GM12878 (cell line): ENCODE measurements at regions not wholly inside any gene's neighbourhood (a gene's known extent, or its start where the extent isn't known, plus 50 kb on each side); places are given as distances from the start of the nearest gene placed in this dataset.
"Not testable (repeated sequence)": the region's sequence is repeated elsewhere in the genome, so short reads cannot be mapped to it uniquely, and the experiment has no call there.

Source experiments
- ATAC-seq: fragments of 200-7000 bp; cut with Tn5 transposase; 3 replicates; pipeline ENCODE4 v1.9.1; 2020; ENCODE audit warnings: mild to moderate bottlenecking, moderate library complexity
- BruUV-seq: library from RNA; stranded (reverse); fragments of 400-500 nt; replicated peaks from 2 replicates; lab custom pipeline; 2021; lab: Mats Ljungman, UMichigan
- CTCF ChIA-PET: fragments of 300-600 bp; sonication (Branson Sonifier 250); formaldehyde crosslinking; extraction: SDS; loops from one replicate; lab custom pipeline; 2021; ENCODE audit warnings: inconsistent platforms; lab: Yijun Ruan, JAX
- POLR2A ChIA-PET: fragments of 350-600 bp; formaldehyde crosslinking; extraction: SDS; loops from one replicate; lab custom pipeline; 2021; ENCODE audit warnings: inconsistent platforms; lab: Charles Lee
- RAD21 ChIA-PET: fragments of 300-600 bp; sonication (Branson Sonifier 250); formaldehyde crosslinking; loops from one replicate; lab custom pipeline; 2023; ENCODE audit warnings: antibody characterized with exemption; ENCODE audit not compliant: unreplicated experiment; lab: Charles Lee
- SMC1A ChIA-PET: fragments of 300-600 bp; sonication (Branson Sonifier 250); formaldehyde crosslinking; loops from one replicate; lab custom pipeline; 2023; ENCODE audit not compliant: unreplicated experiment, uncharacterized antibody; lab: Charles Lee
- DNase-seq: peaks from one replicate; pipeline ENCODE4 v3.0.0-alpha.2; 2011; ENCODE audit warnings: low read depth, low spot score
- FAIRE-seq: peaks from 3 replicates; lab custom pipeline; 2011; peaks lifted over from hg19 to GRCh38; lab: Jason Lieb, UNC
- H2AFZ ChIP-seq: 2 replicates; pipeline ENCODE4 v1.6.0; 2011; ENCODE audit warnings: low read depth, low read length, control low read depth; ENCODE audit not compliant: control insufficient read depth
- H3K27ac ChIP-seq: 2 replicates; pipeline ENCODE4 v1.5.1; 2011; ENCODE audit warnings: control low read depth; ENCODE audit not compliant: control insufficient read depth, insufficient read depth
- H3K27me3 ChIP-seq, 2 experiments: replicated peaks in 1 of 2; 2 replicates each; pipeline versions ENCODE4 v1.6.0 to v1.6.1; 2011; ENCODE audit warnings: low read length in 1 of 2; ENCODE audit not compliant: control insufficient read depth in 2 of 2, insufficient read depth in 2 of 2
- H3K36me3 ChIP-seq, 2 experiments: 2 replicates each; pipeline ENCODE4 v1.5.1; 2011; ENCODE audit warnings: low read length in 1 of 2; ENCODE audit not compliant: control insufficient read depth in 2 of 2, insufficient read depth in 2 of 2
- H3K4me1 ChIP-seq: 2 replicates; pipeline ENCODE4 v1.6.1; 2011; ENCODE audit warnings: mild to moderate bottlenecking, low read length, moderate library complexity, mixed read lengths; ENCODE audit not compliant: control insufficient read depth, insufficient read depth
- H3K4me2 ChIP-seq: 2 replicates; pipeline ENCODE4 v1.6.0; 2011; ENCODE audit warnings: control low read depth; ENCODE audit not compliant: control insufficient read depth, insufficient read depth
- H3K4me3 ChIP-seq: fragments of 200-600 bp; sonication (generic); 2 replicates; pipeline ENCODE4 v1.5.1; 2016
- H3K79me2 ChIP-seq: 2 replicates; pipeline ENCODE4 v1.6.0; 2011; ENCODE audit warnings: low read length; ENCODE audit not compliant: control insufficient read depth, insufficient read depth
- H3K9ac ChIP-seq: 2 replicates; pipeline ENCODE4 v1.8.0; 2011; ENCODE audit warnings: low read length, control low read depth, mixed read lengths; ENCODE audit not compliant: control insufficient read depth, insufficient read depth
- H3K9me3 ChIP-seq: replicated peaks from 3 replicates; pipeline ENCODE4 v1.5.1; 2011; ENCODE audit warnings: mild to moderate bottlenecking, low read length; ENCODE audit not compliant: control insufficient read depth, insufficient read depth
- H4K20me1 ChIP-seq: 2 replicates; pipeline ENCODE4 v1.6.0; 2011; ENCODE audit not compliant: control insufficient read depth, insufficient read depth
- BHLHE40 ChIP-seq, 2 experiments: fragments of 450-650 bp in 1 of 2; IDR thresholded peaks; 2 replicates each; pipeline ENCODE4 v1.6.1; 2011 to 2017; ENCODE audit warnings: low read depth in 2 of 2, borderline replicate concordance in 1 of 2, improper control_type of control experiment in 1 of 2, low read length in 1 of 2, mild to moderate bottlenecking in 1 of 2
- IKZF1 ChIP-seq: fragments of 450-650 bp; conservative IDR thresholded peaks from 2 replicates; pipeline ENCODE4 v1.6.1; 2017; ENCODE audit warnings: antibody characterized with exemption, mild to moderate bottlenecking
- IKZF2 ChIP-seq, 2 experiments: fragments of 450-650 bp; IDR thresholded peaks; 2 replicates each; pipeline ENCODE4 v1.6.1; 2017; ENCODE audit warnings: mild to moderate bottlenecking in 2 of 2, moderate library complexity in 2 of 2
- MYB ChIP-seq: fragments of 150-350 bp; IDR thresholded peaks from 2 replicates; pipeline ENCODE4 v1.6.1; 2014; ENCODE audit warnings: mild to moderate bottlenecking, low read depth, low read length, borderline replicate concordance
- POU2F2 ChIP-seq: IDR thresholded peaks from 3 replicates; pipeline ENCODE4 v1.6.1; 2011; ENCODE audit warnings: low read depth, mild to moderate bottlenecking, low read length, borderline replicate concordance
- RAD51 ChIP-seq: fragments of 450-650 bp; IDR thresholded peaks from 2 replicates; pipeline ENCODE4 v1.6.1; 2016; ENCODE audit warnings: moderate library complexity, mild to moderate bottlenecking, inconsistent platforms
- SMC3 ChIP-seq: IDR thresholded peaks from 2 replicates; pipeline ENCODE4 v1.6.1; 2011; ENCODE audit warnings: low read length, improper control_type of control experiment, borderline replicate concordance
- SUZ12 ChIP-seq: fragments of 200-600 bp; sonication (generic); IDR thresholded peaks from one replicate; pipeline ENCODE4 v1.6.1; 2018; ENCODE audit warnings: antibody characterized with exemption, mild to moderate bottlenecking; ENCODE audit not compliant: unreplicated experiment
- TCF12 ChIP-seq: IDR thresholded peaks from 2 replicates; pipeline ENCODE4 v1.6.1; 2011; ENCODE audit warnings: low read depth, mild to moderate bottlenecking, low read length
- WGBS: methylation state at CpG from one replicate; pipeline ENCODE4 v1.1.6; 2016; ENCODE audit warnings: low lambda C conversion rate; ENCODE audit not compliant: insufficient replicate concordance, insufficient coverage; ENCODE audit errors: missing lambda C conversion rate; 5-methylcytosine and 5-hydroxymethylcytosine counted together
- in situ Hi-C: fragments of 300-500 bp; cut with MboI; formaldehyde crosslinking; loops from 9 replicates; pipeline ENCODE4 v1.14.3; 2018; ENCODE audit warnings: mixed read lengths
- intact Hi-C: fragments of 100-400 bp; cut with micrococcal nuclease; formaldehyde crosslinking; loops from one replicate; pipeline ENCODE4 v1.14.2; 2022; ENCODE audit not compliant: unreplicated experiment
- TF ChIP-seq, protein P1 (sequence below): fragments of 150-350 bp; IDR thresholded peaks from 2 replicates; pipeline ENCODE4 v1.6.1; 2014; ENCODE audit warnings: mild to moderate bottlenecking, low read depth, low read length
- TF ChIP-seq, protein P2 (sequence below): fragments of 450-650 bp; formaldehyde crosslinking; IDR thresholded peaks from 2 replicates; pipeline ENCODE4 v1.4.0; 2022; ENCODE audit warnings: mild to moderate bottlenecking, moderate library complexity
- TF ChIP-seq, protein P3 (sequence below): fragments of 450-650 bp; IDR thresholded peaks from 2 replicates; pipeline ENCODE4 v1.6.1; 2017; ENCODE audit warnings: borderline replicate concordance

DNA sequence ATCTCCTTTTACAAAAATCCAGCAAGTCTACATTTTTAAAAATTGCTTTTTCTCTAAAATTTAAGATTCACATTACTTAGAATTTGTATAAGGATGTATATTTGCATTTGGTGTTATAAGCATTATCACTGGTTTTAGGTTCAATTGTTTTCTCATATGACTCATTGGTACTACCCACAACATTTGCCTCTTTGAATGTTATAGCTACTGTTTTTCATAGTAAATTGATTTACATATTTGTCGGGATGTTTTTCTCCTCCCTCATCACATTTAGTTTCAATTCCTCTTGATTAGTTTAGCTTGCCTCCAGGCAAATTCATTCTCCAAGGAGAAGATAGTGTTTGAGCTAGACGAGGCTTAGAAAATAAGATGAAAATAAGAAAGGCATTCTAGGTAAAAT is 450.4 kb downstream of the NAV3 start:
- H3K27me3 ChIP-seq, H3K4me2 ChIP-seq, BruUV-seq, H4K20me1 ChIP-seq, FAIRE-seq, H3K9me3 ChIP-seq, RAD21 ChIA-PET, in situ Hi-C loops, H3K79me2 ChIP-seq, H2AFZ ChIP-seq, POLR2A ChIA-PET, H3K27ac ChIP-seq, H3K4me1 ChIP-seq, H3K4me3 ChIP-seq, H3K36me3 ChIP-seq, intact Hi-C loops, DNase-seq, H3K9ac ChIP-seq, ATAC-seq: not testable (repeated sequence)
- ChIA-PET CTCF (interaction anchor here (0.7 to 1.0 kb wide), 2 partner anchors 8 to 274 kb away, joined by 3 read pairs; no protein-coding TSS in a partner anchor), SMC1A (interaction anchor here (0.6 to 1.3 kb wide), 3 partner anchors 37 to 1113 kb away, joined by 3 read pairs; no protein-coding TSS in a partner anchor)
- 0% methylated on average over 2 of the region's 2 CpGs for WGBS

DNA sequence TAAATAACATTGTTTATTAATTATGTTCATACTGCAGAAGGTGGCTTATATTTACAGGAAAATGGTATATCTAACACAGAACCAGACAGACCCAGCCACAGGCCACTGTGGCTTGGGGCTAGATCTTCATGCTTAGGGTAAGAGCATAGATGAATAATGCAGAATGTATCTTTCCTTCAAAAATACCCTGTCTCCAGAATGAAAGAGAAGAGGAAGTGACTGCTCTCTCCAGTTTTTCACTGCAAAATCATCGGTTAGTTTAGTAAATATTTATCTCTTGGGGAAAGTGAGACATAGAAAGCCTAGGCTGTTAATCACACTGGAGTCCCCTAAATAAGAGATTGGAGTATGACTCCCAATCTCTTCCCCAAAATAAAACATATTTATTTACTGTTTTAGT is 453.7 kb downstream of the NAV3 start:
- ChIA-PET POLR2A (no interaction called here), RAD21 (no interaction called here), SMC1A (no interaction called here), CTCF (no interaction called here)
- Histone ChIP-seq H3K4me1 (no peaks in the 10 kb centered on the region), H3K27ac (no peak overlapping the region), H3K27me3 (no peaks in the 10 kb centered on the region), H3K36me3 (no peaks in the 10 kb centered on the region), H2AFZ (no peak overlapping the region), H4K20me1 (no peaks in the 10 kb centered on the region), H3K4me2 (no peak overlapping the region), H3K79me2 (no peaks in the 10 kb centered on the region), H3K9me3 (no peaks in the 10 kb centered on the region), H3K4me3 (no peak overlapping the region), H3K9ac (no peak overlapping the region)
- ATAC-seq (no peak), FAIRE-seq (no peak), DNase-seq (no peak)
- intact Hi-C loops: no loop called here
- in situ Hi-C loops: no loop called here
- WGBS: 0% methylated on average over 1 of the region's 1 CpG
- BruUV-seq: no TSS peak
- TF ChIP-seq POU2F2 (no peak), MYB (no peak), BHLHE40 (IDR thresholded peaks at IDR 0.05; ENCODE audit: borderline replicate concordance in 1 of 2, low read depth in 2 of 2, low read length in 1 of 2) (no peak), SMC3 (no peak), TCF12 (no peak), RAD51 (no peak), IKZF1 (no peak), IKZF2 (IDR thresholded peaks at IDR 0.05) (no peak), SUZ12 (no peak)
- TF ChIP-seq, protein P1, sequence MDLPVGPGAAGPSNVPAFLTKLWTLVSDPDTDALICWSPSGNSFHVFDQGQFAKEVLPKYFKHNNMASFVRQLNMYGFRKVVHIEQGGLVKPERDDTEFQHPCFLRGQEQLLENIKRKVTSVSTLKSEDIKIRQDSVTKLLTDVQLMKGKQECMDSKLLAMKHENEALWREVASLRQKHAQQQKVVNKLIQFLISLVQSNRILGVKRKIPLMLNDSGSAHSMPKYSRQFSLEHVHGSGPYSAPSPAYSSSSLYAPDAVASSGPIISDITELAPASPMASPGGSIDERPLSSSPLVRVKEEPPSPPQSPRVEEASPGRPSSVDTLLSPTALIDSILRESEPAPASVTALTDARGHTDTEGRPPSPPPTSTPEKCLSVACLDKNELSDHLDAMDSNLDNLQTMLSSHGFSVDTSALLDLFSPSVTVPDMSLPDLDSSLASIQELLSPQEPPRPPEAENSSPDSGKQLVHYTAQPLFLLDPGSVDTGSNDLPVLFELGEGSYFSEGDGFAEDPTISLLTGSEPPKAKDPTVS: no peak
- TF ChIP-seq, protein P2, sequence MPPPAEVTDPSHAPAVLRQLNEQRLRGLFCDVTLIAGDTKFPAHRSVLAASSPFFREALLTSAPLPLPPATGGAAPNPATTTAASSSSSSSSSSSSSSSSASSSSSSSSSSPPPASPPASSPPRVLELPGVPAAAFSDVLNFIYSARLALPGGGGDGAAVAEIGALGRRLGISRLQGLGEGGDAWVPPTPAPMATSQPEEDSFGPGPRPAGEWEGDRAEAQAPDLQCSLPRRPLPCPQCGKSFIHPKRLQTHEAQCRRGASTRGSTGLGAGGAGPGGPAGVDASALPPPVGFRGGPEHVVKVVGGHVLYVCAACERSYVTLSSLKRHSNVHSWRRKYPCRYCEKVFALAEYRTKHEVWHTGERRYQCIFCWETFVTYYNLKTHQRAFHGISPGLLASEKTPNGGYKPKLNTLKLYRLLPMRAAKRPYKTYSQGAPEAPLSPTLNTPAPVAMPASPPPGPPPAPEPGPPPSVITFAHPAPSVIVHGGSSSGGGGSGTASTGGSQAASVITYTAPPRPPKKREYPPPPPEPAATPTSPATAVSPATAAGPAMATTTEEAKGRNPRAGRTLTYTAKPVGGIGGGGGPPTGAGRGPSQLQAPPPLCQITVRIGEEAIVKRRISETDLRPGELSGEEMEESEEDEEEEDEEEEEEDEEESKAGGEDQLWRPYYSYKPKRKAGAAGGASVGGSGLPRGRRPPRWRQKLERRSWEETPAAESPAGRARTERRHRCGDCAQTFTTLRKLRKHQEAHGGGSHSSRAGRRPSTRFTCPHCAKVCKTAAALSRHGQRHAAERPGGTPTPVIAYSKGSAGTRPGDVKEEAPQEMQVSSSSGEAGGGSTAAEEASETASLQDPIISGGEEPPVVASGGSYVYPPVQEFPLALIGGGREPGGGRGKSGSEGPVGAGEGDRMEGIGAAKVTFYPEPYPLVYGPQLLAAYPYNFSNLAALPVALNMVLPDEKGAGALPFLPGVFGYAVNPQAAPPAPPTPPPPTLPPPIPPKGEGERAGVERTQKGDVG (CRISPR knock-in tag): no peak
- TF ChIP-seq, protein P3, sequence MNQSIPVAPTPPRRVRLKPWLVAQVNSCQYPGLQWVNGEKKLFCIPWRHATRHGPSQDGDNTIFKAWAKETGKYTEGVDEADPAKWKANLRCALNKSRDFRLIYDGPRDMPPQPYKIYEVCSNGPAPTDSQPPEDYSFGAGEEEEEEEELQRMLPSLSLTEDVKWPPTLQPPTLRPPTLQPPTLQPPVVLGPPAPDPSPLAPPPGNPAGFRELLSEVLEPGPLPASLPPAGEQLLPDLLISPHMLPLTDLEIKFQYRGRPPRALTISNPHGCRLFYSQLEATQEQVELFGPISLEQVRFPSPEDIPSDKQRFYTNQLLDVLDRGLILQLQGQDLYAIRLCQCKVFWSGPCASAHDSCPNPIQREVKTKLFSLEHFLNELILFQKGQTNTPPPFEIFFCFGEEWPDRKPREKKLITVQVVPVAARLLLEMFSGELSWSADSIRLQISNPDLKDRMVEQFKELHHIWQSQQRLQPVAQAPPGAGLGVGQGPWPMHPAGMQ: no peak
